ENCODE measurements at regions not wholly inside any gene's neighbourhood (a gene's known extent, or its start where the extent isn't known, plus 50 kb on each side); places are given as distances from the start of the nearest gene placed in this dataset.

GRCh38 chr6:115360602-115361325, 699.9 kb downstream of the FRK start:
- POLR2A ChIA-PET (ENCODE audit: partially characterized antibody) = no interaction called here
- Histone ChIP-seq H3K79me1 (ENCODE audit: low read depth, low read length) (no peaks in the 10 kb centered on the region), H3K14ac (ENCODE audit: insufficient read length) (no peak overlapping the region), H2BK15ac (ENCODE audit: low read length) (no peak overlapping the region), H3K9me3 (ENCODE audit: insufficient read depth in 2 of 2, low read depth in 1 of 2, low read length in 1 of 2) (peaks cover 3 to 7% of the 10 kb centered on the region in 2 experiments; a peak in 1 of 4 replicates), H2AFZ (ENCODE audit: low read length) (no peak overlapping the region), H3K27me3 (replicated peaks in 1 of 4; ENCODE audit: control insufficient read depth in 3 of 4, extremely low read depth in 1 of 4, insufficient read depth in 3 of 4, low read length in 3 of 4) (no peaks in the 10 kb centered on the region), H2BK5ac (ENCODE audit: low read depth, low read length) (no peak overlapping the region), H3K27ac (ENCODE audit: low read depth, low read length) (no peak overlapping the region), H4K91ac (replicated peaks; ENCODE audit: insufficient read length, low read length) (no peak overlapping the region), H3K36me3 (ENCODE audit: control insufficient read depth in 2 of 4, insufficient read depth in 4 of 4, low read length in 3 of 4) (no peaks in the 10 kb centered on the region), H3K23ac (ENCODE audit: insufficient read length) (no peak overlapping the region), H3K4me1 (replicated peaks in 1 of 4; ENCODE audit: control insufficient read depth in 3 of 4, insufficient read depth in 4 of 4, low read length in 3 of 4) (no peaks in the 10 kb centered on the region; a peak in 1 of 7 replicates), H4K8ac (ENCODE audit: extremely low read depth, insufficient read depth, low read length) (no peak overlapping the region), H3K23me2 (ENCODE audit: low read depth, low read length) (no peaks in the 10 kb centered on the region), H2BK12ac (ENCODE audit: low read depth, low read length) (no peak overlapping the region), H2AK5ac (ENCODE audit: low read depth, low read length) (no peak overlapping the region), H3K9ac (replicated peaks in 1 of 4; ENCODE audit: extremely low read depth in 1 of 4, low read depth in 3 of 4, low read length in 3 of 4) (no peak overlapping the region), H3K79me2 (ENCODE audit: control insufficient read depth in 1 of 2, insufficient read depth in 2 of 2, low read length in 2 of 2) (no peaks in the 10 kb centered on the region), H3K4ac (replicated peaks; ENCODE audit: insufficient read length, low read depth, low read length) (no peak overlapping the region), H4K20me1 (replicated peaks in 1 of 2; ENCODE audit: control insufficient read depth in 1 of 2, insufficient read depth in 2 of 2, low read length in 2 of 2) (no peaks in the 10 kb centered on the region), H4K5ac (ENCODE audit: insufficient read length, low read depth, low read length) (no peak overlapping the region), H2BK20ac (ENCODE audit: low read length) (no peak overlapping the region), H3K4me2 (ENCODE audit: insufficient read depth in 1 of 2, low read depth in 2 of 2, low read length in 2 of 2) (no peak overlapping the region), H3K56ac (replicated peaks; ENCODE audit: insufficient read length, low read depth, low read length) (no peak overlapping the region), H3K18ac (ENCODE audit: extremely low read depth, low read length) (no peak overlapping the region), H2BK120ac (replicated peaks; ENCODE audit: low read depth, low read length) (no peak overlapping the region), H3K4me3 (ENCODE audit: extremely low read depth in 1 of 4, insufficient read depth in 2 of 4, low read depth in 3 of 4, low read length in 4 of 4) (no peak overlapping the region)
- FAIRE-seq = no peak
- CTCF ChIA-PET (ENCODE audit: partially characterized antibody) = interaction anchor here (0.6 kb wide), 1 partner anchor 1281 kb away, joined by 5 read pairs; no protein-coding TSS in a partner anchor
- no peak for DNase-seq (ENCODE audit: low read depth in 1 of 2, low spot score in 2 of 2)
- 90% methylated on average over 2 of the region's 2 CpGs; no CpG with 5 or more reads in 1 of the 2 experiments for WGBS, 2 experiments (ENCODE audit: extremely low coverage in 1 of 2, insufficient coverage in 1 of 2, insufficient read length in 1 of 2, insufficient replicate concordance in 2 of 2, low coverage in 1 of 2, low lambda C conversion rate in 2 of 2, missing lambda C conversion rate in 1 of 2)
- TF ChIP-seq GTF2F1 (IDR thresholded peaks at IDR 0.05; ENCODE audit: borderline replicate concordance, low read depth, low read length) (no peak), NANOG (IDR thresholded peaks at IDR 0.05; ENCODE audit: insufficient read depth, low read depth, low read length, poor library complexity, severe bottlenecking) (no peak), GABPA (IDR thresholded peaks at IDR 0.05; ENCODE audit: borderline replicate concordance, insufficient read depth, low read length) (no peak), EGR1 (IDR thresholded peaks at IDR 0.05; ENCODE audit: borderline replicate concordance, low read depth, low read length) (no peak), MAFK (IDR thresholded peaks at IDR 0.05; ENCODE audit: low read depth, low read length) (no peak), SIX5 (IDR thresholded peaks at IDR 0.05; ENCODE audit: low read depth, low read length) (no peak), BRCA1 (IDR thresholded peaks at IDR 0.05; ENCODE audit: low read depth, low read length) (no peak), BACH1 (IDR thresholded peaks at IDR 0.05; ENCODE audit: low read length) (no peak), CHD1 (IDR thresholded peaks at IDR 0.05; ENCODE audit: low read depth, low read length) (no peak), FOSL1 (IDR thresholded peaks at IDR 0.05; ENCODE audit: insufficient read depth, low read depth, low read length) (no peak), CBX5 (IDR thresholded peaks at IDR 0.05; ENCODE audit: low read depth, low read length) (no peak), TAF1 (IDR thresholded peaks at IDR 0.05; ENCODE audit: low read depth, low read length) (no peak), SIRT6 (IDR thresholded peaks at IDR 0.05; ENCODE audit: low read length) (no peak), SP2 (IDR thresholded peaks at IDR 0.05; ENCODE audit: low read length) (no peak), RBBP5 (IDR thresholded peaks at IDR 0.05; ENCODE audit: borderline replicate concordance, low read depth, low read length) (no peak)
